ENCODE measurements at regions not wholly inside any gene's neighbourhood (a gene's known extent, or its start where the extent isn't known, plus 50 kb on each side); places are given as distances from the start of the nearest gene placed in this dataset.

DNA sequence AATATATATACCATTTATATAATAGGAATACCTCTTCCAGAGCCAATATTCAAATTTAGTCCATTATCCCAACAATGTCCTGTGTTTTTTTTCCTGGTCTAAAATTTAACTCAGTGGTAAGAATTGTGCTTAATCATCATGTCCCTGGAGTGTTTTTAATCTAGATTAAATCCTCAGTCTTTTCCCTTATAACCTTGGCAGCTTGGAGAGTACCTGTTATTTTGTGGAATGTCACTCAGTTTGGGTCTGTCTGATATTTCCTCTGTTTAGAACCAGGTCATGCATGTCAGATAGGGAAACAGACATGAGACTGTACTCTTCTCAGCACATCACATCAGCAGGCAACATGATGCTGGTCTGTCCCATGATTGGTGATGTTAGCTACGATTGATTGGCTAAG, 96.6 kb downstream of the HPGD start:
- TF ChIP-seq EZH2phosphoT487 (IDR thresholded peaks at IDR 0.05; ENCODE audit: borderline replicate concordance, low read length) = no peak
- TF ChIP-seq, protein P1, sequence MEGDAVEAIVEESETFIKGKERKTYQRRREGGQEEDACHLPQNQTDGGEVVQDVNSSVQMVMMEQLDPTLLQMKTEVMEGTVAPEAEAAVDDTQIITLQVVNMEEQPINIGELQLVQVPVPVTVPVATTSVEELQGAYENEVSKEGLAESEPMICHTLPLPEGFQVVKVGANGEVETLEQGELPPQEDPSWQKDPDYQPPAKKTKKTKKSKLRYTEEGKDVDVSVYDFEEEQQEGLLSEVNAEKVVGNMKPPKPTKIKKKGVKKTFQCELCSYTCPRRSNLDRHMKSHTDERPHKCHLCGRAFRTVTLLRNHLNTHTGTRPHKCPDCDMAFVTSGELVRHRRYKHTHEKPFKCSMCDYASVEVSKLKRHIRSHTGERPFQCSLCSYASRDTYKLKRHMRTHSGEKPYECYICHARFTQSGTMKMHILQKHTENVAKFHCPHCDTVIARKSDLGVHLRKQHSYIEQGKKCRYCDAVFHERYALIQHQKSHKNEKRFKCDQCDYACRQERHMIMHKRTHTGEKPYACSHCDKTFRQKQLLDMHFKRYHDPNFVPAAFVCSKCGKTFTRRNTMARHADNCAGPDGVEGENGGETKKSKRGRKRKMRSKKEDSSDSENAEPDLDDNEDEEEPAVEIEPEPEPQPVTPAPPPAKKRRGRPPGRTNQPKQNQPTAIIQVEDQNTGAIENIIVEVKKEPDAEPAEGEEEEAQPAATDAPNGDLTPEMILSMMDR (conservative IDR thresholded peaks at IDR 0.05; ENCODE audit: low read depth, low read length) = no peak
- no peak for TF ChIP-seq EZH2 (IDR thresholded peaks at IDR 0.05; ENCODE audit: low read length, unreplicated experiment)
- Histone ChIP-seq H3K4me3 (ENCODE audit: low read length) (no peak overlapping the region), H3K27me3 (ENCODE audit: low read length) (no peaks in the 10 kb centered on the region), H3K79me2 (ENCODE audit: low read length) (no peaks in the 10 kb centered on the region), H3K9ac (ENCODE audit: low read length) (no peak overlapping the region), H3K4me2 (ENCODE audit: low read length) (no peak overlapping the region), H3K27ac (ENCODE audit: low read length) (no peak overlapping the region), H3K36me3 (ENCODE audit: low read depth, low read length) (no peaks in the 10 kb centered on the region), H3K9me3 (ENCODE audit: low read length) (no peaks in the 10 kb centered on the region), H3K4me1 (ENCODE audit: insufficient read depth, low read length) (peaks cover 16% of the 10 kb centered on the region), H3F3A (ENCODE audit: low read length, unreplicated experiment) (no peaks in the 10 kb centered on the region), H3K9me2 (replicated peaks; ENCODE audit: low read length) (no peaks in the 10 kb centered on the region), H2AFZ (ENCODE audit: low read length) (no peak overlapping the region), H4K20me1 (ENCODE audit: low read length) (no peaks in the 10 kb centered on the region)
- intact Hi-C loops (cut with micrococcal nuclease) = loop anchor here (10.0 kb wide), 1 partner anchor 59 kb away; no protein-coding TSS in a partner anchor
- ChIA-PET CTCF (no interaction called here), POLR2A (ENCODE audit: unreplicated experiment) (interaction anchor here (0.5 to 0.7 kb wide), 2 partner anchors 65 to 130 kb away, joined by 3 to 4 read pairs; no protein-coding TSS in a partner anchor)
- BruUV-seq (replicated peaks) = no TSS peak
- ATAC-seq (no peak), DNase-seq (no peak)

DNA sequence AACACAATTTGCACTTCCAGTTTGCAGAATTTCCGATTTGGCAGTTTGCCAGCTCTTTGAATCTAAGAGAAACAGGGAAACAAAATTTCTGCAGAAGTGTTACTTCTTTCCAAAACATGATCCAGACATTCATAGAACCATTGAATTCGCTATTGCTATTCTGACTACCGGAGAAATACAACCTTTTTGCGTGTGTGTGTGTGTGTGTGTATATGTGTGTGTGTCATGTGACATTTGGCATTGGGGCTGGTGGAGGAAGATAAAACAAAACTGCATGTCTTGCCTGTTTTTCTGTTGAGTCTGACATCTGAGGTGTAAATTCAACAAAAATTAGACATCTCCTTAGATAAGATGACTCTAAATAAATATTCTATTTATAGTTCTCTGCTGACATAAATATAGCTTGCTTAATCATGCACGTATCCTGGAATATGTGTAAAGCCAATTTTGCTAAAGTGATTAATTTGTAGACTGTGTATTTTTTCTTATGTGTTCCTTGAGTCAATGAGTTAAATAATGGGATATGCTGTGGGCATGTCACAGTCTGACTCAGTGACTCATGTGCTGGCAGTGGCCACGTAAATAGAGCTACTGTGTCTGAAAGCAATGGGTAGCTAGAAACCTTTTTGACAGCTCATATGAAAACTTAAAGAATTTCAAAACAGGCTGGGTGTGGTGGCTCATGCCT, 98.9 kb downstream of the HPGD start:
- H3F3A ChIP-seq (ENCODE audit: low read length, unreplicated experiment) = no peaks in the 10 kb centered on the region
- no peak overlapping the region for H3K9ac ChIP-seq (ENCODE audit: low read length)
- H3K4me1 ChIP-seq (ENCODE audit: insufficient read depth, low read length) = peaks cover 16% of the 10 kb centered on the region
- peak overlapping the region; percentile 12; the same call in 1 of the 2 replicates for H3K4me3 ChIP-seq (ENCODE audit: low read length)
- H3K36me3 ChIP-seq (ENCODE audit: low read depth, low read length) = no peaks in the 10 kb centered on the region
- no peak overlapping the region for H2AFZ ChIP-seq (ENCODE audit: low read length)
- H3K27ac ChIP-seq (ENCODE audit: low read length) = peak overlapping the region; percentile 71
- DNase-seq = peak; percentile 86
- H3K4me2 ChIP-seq (ENCODE audit: low read length) = peak overlapping the region; percentile 50
- intact Hi-C loops (cut with micrococcal nuclease) = loop anchor here (1.0 to 10.0 kb wide), 4 partner anchors 14 to 61 kb away; no protein-coding TSS in a partner anchor
- no peaks in the 10 kb centered on the region for H3K27me3 ChIP-seq (ENCODE audit: low read length)
- no peaks in the 10 kb centered on the region for H4K20me1 ChIP-seq (ENCODE audit: low read length)
- POLR2A ChIA-PET (ENCODE audit: unreplicated experiment) = interaction anchor here (0.6 kb wide), 3 partner anchors 45 to 284 kb away, joined by 4 to 8 read pairs (median 5); no protein-coding TSS in a partner anchor
- ATAC-seq = peak; percentile 100
- BruUV-seq (replicated peaks) = no TSS peak
- no peaks in the 10 kb centered on the region for H3K79me2 ChIP-seq (ENCODE audit: low read length)
- H3K9me2 ChIP-seq (replicated peaks; ENCODE audit: low read length) = no peaks in the 10 kb centered on the region
- no peaks in the 10 kb centered on the region for H3K9me3 ChIP-seq (ENCODE audit: low read length)
- CTCF ChIA-PET = interaction anchor here (0.5 to 0.6 kb wide), 3 partner anchors 14 to 31 kb away, joined by 5 to 7 read pairs (median 6); no protein-coding TSS in a partner anchor
- TF ChIP-seq EZH2 (IDR thresholded peaks at IDR 0.05; ENCODE audit: low read length, unreplicated experiment) (no peak), EZH2phosphoT487 (IDR thresholded peaks at IDR 0.05; ENCODE audit: borderline replicate concordance, low read length) (no peak)
- TF ChIP-seq, protein P1 (conservative IDR thresholded peaks at IDR 0.05; ENCODE audit: low read depth, low read length) = no peak

DNA sequence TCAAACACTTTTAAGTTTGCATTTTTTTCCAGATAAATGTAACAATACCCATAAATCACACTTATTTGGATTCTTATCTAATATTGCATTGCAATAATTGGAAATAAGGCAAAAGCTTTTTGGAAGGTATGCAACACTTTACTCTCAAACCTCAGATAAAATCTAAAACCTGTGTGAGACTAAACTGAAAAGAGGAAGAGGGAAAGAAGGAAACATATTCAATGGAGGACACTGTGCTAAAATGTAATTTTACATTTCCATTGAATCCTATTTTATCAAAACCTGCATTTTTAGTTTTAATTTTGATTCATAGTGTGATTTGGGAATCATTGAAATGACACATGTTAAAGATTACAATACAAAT, 99.4 kb downstream of the HPGD start:
- H3K27ac ChIP-seq (ENCODE audit: low read length) = peak overlapping the region; percentile 71
- no peak for DNase-seq
- ChIA-PET POLR2A (ENCODE audit: unreplicated experiment) (interaction anchor here (0.6 kb wide), 1 partner anchor 199 kb away, joined by 8 read pairs; no protein-coding TSS in a partner anchor), CTCF (interaction anchor here (0.6 kb wide), 1 partner anchor 14 kb away, joined by 6 read pairs; no protein-coding TSS in a partner anchor)
- ATAC-seq = no peak
- H3K79me2 ChIP-seq (ENCODE audit: low read length) = no peaks in the 10 kb centered on the region
- H3K36me3 ChIP-seq (ENCODE audit: low read depth, low read length) = no peaks in the 10 kb centered on the region
- peaks cover 16% of the 10 kb centered on the region for H3K4me1 ChIP-seq (ENCODE audit: insufficient read depth, low read length)
- H3K4me3 ChIP-seq (ENCODE audit: low read length) = peak overlapping the region; percentile 12; the same call in 1 of the 2 replicates
- no peaks in the 10 kb centered on the region for H4K20me1 ChIP-seq (ENCODE audit: low read length)
- no TSS peak for BruUV-seq (replicated peaks)
- H3K9me2 ChIP-seq (replicated peaks; ENCODE audit: low read length) = no peaks in the 10 kb centered on the region
- peak overlapping the region; percentile 50 for H3K4me2 ChIP-seq (ENCODE audit: low read length)
- H2AFZ ChIP-seq (ENCODE audit: low read length) = no peak overlapping the region
- intact Hi-C loops (cut with micrococcal nuclease) = loop anchor here (1.0 to 10.0 kb wide), 4 partner anchors 14 to 62 kb away; no protein-coding TSS in a partner anchor
- no peak overlapping the region for H3K9ac ChIP-seq (ENCODE audit: low read length)
- no peaks in the 10 kb centered on the region for H3K9me3 ChIP-seq (ENCODE audit: low read length)
- H3F3A ChIP-seq (ENCODE audit: low read length, unreplicated experiment) = no peaks in the 10 kb centered on the region
- TF ChIP-seq EZH2phosphoT487 (IDR thresholded peaks at IDR 0.05; ENCODE audit: borderline replicate concordance, low read length) = no peak
- TF ChIP-seq, protein P1 (conservative IDR thresholded peaks at IDR 0.05; ENCODE audit: low read depth, low read length) = no peak
- TF ChIP-seq EZH2 (IDR thresholded peaks at IDR 0.05; ENCODE audit: low read length, unreplicated experiment) = no peak
- H3K27me3 ChIP-seq (ENCODE audit: low read length) = no peaks in the 10 kb centered on the region

All from PC-3 (cell line).